22Rv1 (cell line): ENCODE measurements at regions not wholly inside any gene's neighbourhood (a gene's known extent, or its start where the extent isn't known, plus 50 kb on each side); places are given as distances from the start of the nearest gene placed in this dataset.

ENCODE experiments used
- H3K27ac ChIP-seq: fragments of 450-650 bp; 2 replicates; pipeline ENCODE4 v1.5.1; 2017
- CTCF ChIP-seq: fragments of 450-650 bp; IDR thresholded peaks from 2 replicates; pipeline ENCODE4 v1.5.1; 2017; ENCODE audit warnings: mild to moderate bottlenecking
- ZFX ChIP-seq: fragments of 450-650 bp; IDR thresholded peaks from 2 replicates; pipeline ENCODE4 v1.6.1; 2017; ENCODE audit warnings: antibody characterized with exemption, borderline replicate concordance

- H3K27ac ChIP-seq: no peak overlapping the region
- TF ChIP-seq CTCF (no peak), ZFX (no peak)
Measured at GRCh38 chr12:38399711-38400206, 83.2 kb downstream of the ALG10B start.

DNA sequence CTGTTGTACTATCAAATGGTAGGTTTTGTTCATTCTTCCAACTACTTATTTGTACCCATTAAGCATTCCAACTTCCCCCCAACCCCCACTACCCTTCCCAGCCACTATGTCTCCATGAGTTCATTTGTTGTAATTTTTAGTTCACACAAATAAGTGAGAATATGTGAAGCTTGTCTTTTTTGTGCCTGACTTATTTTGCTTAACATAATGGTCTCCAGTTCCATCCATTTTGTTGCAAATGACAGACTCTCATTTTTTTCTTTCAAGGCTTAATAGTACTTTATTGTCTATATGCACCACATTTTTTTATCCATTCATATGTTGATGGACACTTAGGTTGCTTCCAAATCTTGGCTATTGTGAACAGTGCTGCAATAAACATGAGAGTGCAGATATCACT, 86.2 kb downstream of the ALG10B start:
- TF ChIP-seq CTCF: no peak
- TF ChIP-seq ZFX: no peak
- no peak overlapping the region for H3K27ac ChIP-seq

DNA sequence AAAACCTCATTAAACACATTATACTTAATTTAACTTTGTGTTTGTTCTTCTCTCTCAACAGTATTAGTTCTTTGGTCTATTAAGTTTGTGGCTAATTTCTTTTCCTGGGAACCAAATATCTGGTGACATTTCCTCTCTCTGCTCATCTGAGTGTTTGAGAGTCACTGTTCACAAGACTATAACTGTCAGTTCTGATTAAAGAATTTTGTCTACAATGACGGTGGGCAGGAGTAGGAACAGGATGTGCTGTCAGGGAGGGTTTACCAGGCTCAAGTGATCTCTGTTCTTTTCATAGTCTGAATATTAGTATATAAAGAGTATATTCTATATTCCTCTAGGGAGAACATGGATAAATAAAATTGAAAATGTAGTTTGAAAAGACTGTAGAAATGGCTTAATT, 92.9 kb downstream of the ALG10B start:
- H3K27ac ChIP-seq: no peak overlapping the region
- TF ChIP-seq CTCF: no peak
- TF ChIP-seq ZFX: no peak

DNA sequence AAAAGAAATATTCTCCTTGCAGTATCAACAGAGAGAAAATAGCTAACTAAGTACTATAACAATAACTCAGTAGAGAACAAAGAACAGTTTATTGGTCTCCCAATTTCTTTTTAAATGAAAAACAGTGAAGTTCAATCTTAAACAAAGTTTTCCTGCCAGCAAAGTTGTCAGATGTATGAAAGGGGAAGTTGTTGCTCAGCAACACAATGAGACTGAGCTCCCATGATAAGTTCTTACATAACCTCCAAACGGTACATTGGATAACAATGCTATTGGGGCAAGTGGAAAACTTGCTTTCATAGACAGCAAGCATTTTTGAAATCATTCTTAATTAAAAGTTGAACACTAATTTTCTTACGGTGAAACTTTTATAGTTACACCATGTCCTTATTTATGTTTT, 94.9 kb downstream of the ALG10B start:
- TF ChIP-seq ZFX (no peak), CTCF (no peak)
- H3K27ac ChIP-seq: no peak overlapping the region

DNA sequence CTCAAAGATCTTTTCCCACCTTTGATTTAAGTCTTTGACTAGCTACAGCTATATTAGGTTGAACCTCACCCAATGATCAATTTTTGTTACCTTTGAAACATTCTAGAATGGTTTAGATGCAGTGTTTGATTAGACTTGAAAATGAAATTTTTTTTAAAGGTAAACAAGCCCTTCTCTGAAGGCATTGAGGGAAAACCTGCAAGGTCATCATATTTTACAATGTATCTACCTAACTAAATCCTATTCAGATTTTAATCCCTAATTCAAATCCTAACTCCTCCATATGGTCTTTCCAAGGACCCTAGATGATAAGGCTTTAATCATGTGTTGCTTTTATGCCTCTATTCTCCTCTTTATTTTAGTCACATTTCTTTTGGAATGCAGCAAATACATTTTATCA, 95.4 kb downstream of the ALG10B start:
- TF ChIP-seq ZFX (no peak), CTCF (no peak)
- no peak overlapping the region for H3K27ac ChIP-seq

DNA sequence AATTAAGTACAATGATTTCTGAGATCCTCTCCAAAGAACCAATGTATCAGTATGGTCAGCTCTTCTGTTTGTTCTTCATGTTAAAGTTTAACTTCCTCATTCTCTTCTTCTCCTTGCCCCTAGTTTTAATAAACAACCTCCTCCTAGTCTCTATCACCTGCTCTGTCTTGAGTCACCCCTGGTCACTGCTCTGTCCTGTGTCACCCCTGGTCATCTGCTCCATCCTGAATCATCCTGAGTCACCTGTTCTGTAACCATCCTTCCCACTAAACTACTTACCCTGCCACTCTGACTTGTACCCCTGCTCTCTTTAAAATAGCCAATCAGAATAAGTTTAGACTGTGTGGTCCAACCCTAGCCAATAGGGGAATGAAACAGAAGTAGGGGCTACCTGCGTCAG, 100.5 kb downstream of the ALG10B start:
- TF ChIP-seq ZFX (no peak), CTCF (no peak)
- H3K27ac ChIP-seq: no peak overlapping the region

- TF ChIP-seq ZFX (no peak), CTCF (no peak)
- no peak overlapping the region for H3K27ac ChIP-seq
Measured at GRCh38 chr12:38424436-38424835, 107.9 kb downstream of the ALG10B start.
